Stomach (tissue), 8 donors: ENCODE measurements at regions not wholly inside any gene's neighbourhood (a gene's known extent, or its start where the extent isn't known, plus 50 kb on each side); places are given as distances from the start of the nearest gene placed in this dataset.

Source experiments
- DNase-seq, 2 donors: peaks; one replicate each; pipeline versions ENCODE4 v3.0.0 to v3.0.0-alpha.2; 2013 to 2019
- H3K27ac ChIP-seq, 5 donors: fragments of 200-600 bp in 4 of 5; sonication (generic) in 4 of 5; one replicate each; pipeline ENCODE4 v1.5.1; 2013 to 2019; ENCODE audit warnings: mild to moderate bottlenecking in 1 of 5, moderate library complexity in 1 of 5
- H3K27me3 ChIP-seq, 3 donors: fragments of 200-600 bp; sonication (generic); one replicate each; pipeline ENCODE4 v1.5.1; 2017 to 2019; ENCODE audit warnings: mixed run types in 1 of 3
- H3K36me3 ChIP-seq, 4 donors: fragments of 200-600 bp; sonication (generic); 1 replicate in 3 of 4; 2 replicates in 1 of 4; pipeline ENCODE4 v1.5.1; 2016 to 2019
- H3K4me1 ChIP-seq, 4 donors: fragments of 200-600 bp; sonication (generic); one replicate each; pipeline ENCODE4 v1.5.1; 2016 to 2019
- H3K4me3 ChIP-seq, 4 donors: fragments of 200-600 bp; sonication (generic) in 3 of 4; one replicate each; pipeline ENCODE4 v1.5.1; 2016 to 2019; ENCODE audit warnings: mild to moderate bottlenecking in 1 of 4
- H3K9me3 ChIP-seq, 4 donors: fragments of 200-600 bp; sonication (generic); one replicate each; pipeline ENCODE4 v1.5.1; 2016 to 2019
- EP300 ChIP-seq: sonication (generic); formaldehyde crosslinking; IDR thresholded peaks from one replicate; pipeline ENCODE4 v1.6.1; 2017; ENCODE audit warnings: antibody characterized with exemption
- POLR2A ChIP-seq, 4 donors: fragments of 450-650 bp; IDR thresholded peaks; one replicate each; pipeline ENCODE4 v1.6.1; 2016; ENCODE audit warnings: antibody characterized with exemption in 4 of 4, control low read depth in 2 of 4, mild to moderate bottlenecking in 1 of 4, moderate library complexity in 1 of 4
- POLR2AphosphoS5 ChIP-seq, 3 donors: sonication (generic); formaldehyde crosslinking; IDR thresholded peaks; one replicate each; pipeline ENCODE4 v1.6.1; 2016; ENCODE audit warnings: antibody characterized with exemption in 3 of 3
- WGBS, 5 donors: extraction: QIAGEN DNeasy Blood & Tissue Kit in 3 of 5; methylation state at CpG; one replicate each; pipeline versions ENCODE4 v1.1.5 to v1.1.7; 2013 to 2018; 5-methylcytosine and 5-hydroxymethylcytosine counted together
- intact Hi-C: fragments of 100-400 bp; cut with DNase I; formaldehyde crosslinking; loops from one replicate; pipeline ENCODE4 v1.15.1; 2023; ENCODE audit warnings: low total_unique reads
- TF ChIP-seq, protein P1 (sequence below), 7 experiments: fragments of 450-650 bp in 4 of 7; fragments of 200-600 bp in 3 of 7; sonication (generic) in 3 of 7; IDR thresholded peaks; one replicate each; pipeline ENCODE4 v1.5.1; 2016 to 2019; ENCODE audit warnings: antibody characterized with exemption in 7 of 7, control low read depth in 2 of 7, mild to moderate bottlenecking in 1 of 7
- donor health status: healthy with polysubstance abuse.
- donor health status: Bipolar disorder and iron deficiency.
- donor health status: healthy.

DNA sequence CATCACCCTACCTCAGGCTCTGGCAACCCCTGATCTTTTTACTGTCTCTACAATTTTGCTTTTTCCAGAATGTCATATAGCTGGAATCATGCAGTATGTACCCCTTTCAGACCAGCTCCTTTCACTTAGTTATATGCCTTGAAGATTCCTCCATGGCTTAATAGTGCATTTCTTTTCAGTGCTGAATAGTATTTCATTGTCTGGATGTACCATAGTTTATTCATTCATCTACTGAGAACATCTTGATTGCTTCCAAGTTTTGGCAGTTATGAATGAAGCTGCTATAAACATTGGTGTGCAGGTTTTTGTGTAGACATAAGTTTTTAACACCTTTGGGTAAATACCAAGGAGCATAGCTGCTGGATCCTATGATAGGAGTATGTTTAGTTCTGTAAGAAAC is 50.8 kb upstream of the ANP32A start:
- peaks cover 0 to 10% (median 0%) of the 10 kb centered on the region in 3 donors for H3K27me3 ChIP-seq
- H3K36me3 ChIP-seq = no peaks in the 10 kb centered on the region
- TF ChIP-seq EP300 = no peak
- TF ChIP-seq POLR2A (IDR thresholded peaks at IDR 0.05) = no peak
- no peak for TF ChIP-seq POLR2AphosphoS5 (IDR thresholded peaks at IDR 0.05)
- TF ChIP-seq, protein P1, sequence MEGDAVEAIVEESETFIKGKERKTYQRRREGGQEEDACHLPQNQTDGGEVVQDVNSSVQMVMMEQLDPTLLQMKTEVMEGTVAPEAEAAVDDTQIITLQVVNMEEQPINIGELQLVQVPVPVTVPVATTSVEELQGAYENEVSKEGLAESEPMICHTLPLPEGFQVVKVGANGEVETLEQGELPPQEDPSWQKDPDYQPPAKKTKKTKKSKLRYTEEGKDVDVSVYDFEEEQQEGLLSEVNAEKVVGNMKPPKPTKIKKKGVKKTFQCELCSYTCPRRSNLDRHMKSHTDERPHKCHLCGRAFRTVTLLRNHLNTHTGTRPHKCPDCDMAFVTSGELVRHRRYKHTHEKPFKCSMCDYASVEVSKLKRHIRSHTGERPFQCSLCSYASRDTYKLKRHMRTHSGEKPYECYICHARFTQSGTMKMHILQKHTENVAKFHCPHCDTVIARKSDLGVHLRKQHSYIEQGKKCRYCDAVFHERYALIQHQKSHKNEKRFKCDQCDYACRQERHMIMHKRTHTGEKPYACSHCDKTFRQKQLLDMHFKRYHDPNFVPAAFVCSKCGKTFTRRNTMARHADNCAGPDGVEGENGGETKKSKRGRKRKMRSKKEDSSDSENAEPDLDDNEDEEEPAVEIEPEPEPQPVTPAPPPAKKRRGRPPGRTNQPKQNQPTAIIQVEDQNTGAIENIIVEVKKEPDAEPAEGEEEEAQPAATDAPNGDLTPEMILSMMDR (IDR thresholded peaks at IDR 0.05) = no peak
- H3K4me1 ChIP-seq = peaks cover 0 to 12% (median 7%) of the 10 kb centered on the region in 4 donors
- no peak overlapping the region for H3K27ac ChIP-seq
- no peak for DNase-seq
- H3K4me3 ChIP-seq = no peak overlapping the region
- intact Hi-C loops = no loop called here
- H3K9me3 ChIP-seq = no peaks in the 10 kb centered on the region

DNA sequence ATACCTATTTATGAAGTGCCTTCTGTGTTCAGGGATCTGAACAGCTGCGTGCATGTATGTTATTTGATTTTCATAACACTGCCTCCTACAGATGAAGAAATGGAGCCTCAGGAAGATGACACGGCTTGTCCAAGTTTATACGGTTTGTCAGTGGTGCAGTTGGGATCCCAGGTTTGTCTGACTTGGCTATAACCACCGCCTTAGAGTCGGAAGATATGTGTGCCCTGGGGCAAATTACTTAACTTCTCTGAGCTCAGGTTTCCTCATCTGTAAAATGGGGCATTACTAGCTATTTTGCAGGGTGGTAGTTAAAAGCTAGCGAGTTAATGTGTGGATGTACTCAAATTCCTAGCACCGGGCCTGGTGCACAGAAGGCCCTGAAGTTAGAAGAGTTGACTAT is 54.1 kb upstream of the ANP32A start:
- TF ChIP-seq POLR2AphosphoS5 (IDR thresholded peaks at IDR 0.05) (no peak), EP300 (no peak), POLR2A (IDR thresholded peaks at IDR 0.05) (no peak)
- TF ChIP-seq, protein P1 (IDR thresholded peaks at IDR 0.05) = no peak
- Histone ChIP-seq H3K27me3 (peaks cover 0 to 10% (median 0%) of the 10 kb centered on the region in 3 donors), H3K4me3 (no peak overlapping the region), H3K36me3 (no peaks in the 10 kb centered on the region), H3K9me3 (no peaks in the 10 kb centered on the region), H3K4me1 (peaks cover 0 to 12% (median 7%) of the 10 kb centered on the region in 4 donors), H3K27ac (no peak overlapping the region)
- no peak for DNase-seq
- WGBS, 5 donors = 84 to 94% (median 91%) methylated on average over 7 of the region's 7 CpGs
- intact Hi-C loops = loop anchor here (5.0 kb wide), 3 partner anchors 92 to 317 kb away; no protein-coding TSS in a partner anchor

DNA sequence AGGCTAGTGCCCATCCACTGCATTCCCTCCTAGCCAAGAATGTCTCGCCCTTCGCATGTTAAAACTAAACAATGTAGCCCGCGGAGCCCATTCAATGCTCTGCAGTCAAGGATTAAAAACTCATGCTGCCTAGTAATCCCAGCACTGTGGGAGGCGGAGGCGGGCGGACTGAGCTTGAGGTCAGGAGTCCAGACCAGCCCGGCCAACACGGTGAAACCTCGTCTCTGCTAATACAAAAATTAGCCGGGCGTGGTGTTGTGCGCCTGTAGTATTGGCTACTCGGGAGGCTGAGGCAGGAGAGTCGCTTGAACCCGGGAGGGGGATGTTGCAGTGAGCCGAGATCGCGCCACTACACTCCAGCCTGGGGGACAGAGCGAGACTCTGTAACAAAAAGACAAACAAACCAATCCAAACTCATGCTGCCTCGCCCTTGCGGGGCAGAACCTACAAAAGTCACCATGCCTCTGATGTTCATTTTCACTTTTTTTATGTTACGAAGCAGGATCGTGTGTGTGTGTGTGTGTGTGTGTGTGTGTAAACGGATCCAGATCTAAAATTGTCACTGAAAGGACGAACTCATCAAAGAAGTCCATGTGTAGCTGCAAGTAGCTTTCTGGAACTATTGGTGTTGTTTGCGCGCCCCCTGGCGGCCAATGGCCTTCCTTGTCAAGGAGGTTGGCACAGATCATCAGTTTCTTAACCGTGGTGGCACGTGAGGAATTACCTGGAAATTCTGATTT is 54.8 kb upstream of the SPESP1 start:
- Histone ChIP-seq H3K9me3 (no peaks in the 10 kb centered on the region), H3K36me3 (no peaks in the 10 kb centered on the region), H3K4me1 (peaks cover 0 to 12% (median 7%) of the 10 kb centered on the region in 4 donors), H3K4me3 (peak overlapping the region; percentile 31 to 40 (median 37)), H3K27me3 (peaks cover 0 to 10% (median 0%) of the 10 kb centered on the region in 3 donors), H3K27ac (no peak overlapping the region)
- peak; percentile 95 to 96 for DNase-seq
- TF ChIP-seq POLR2A (IDR thresholded peaks at IDR 0.05) = peak in 1 of 4 donors; percentile 9
- peak in 1 of 3 donors; percentile 38 for TF ChIP-seq POLR2AphosphoS5 (IDR thresholded peaks at IDR 0.05)
- TF ChIP-seq, protein P1 (IDR thresholded peaks at IDR 0.05) = peak in 6 of 7 experiments; percentile 79 to 96 (median 86)
- no peak for TF ChIP-seq EP300
- WGBS, 5 donors = 5 to 10% (median 10%) methylated on average over 31 of the region's 31 CpGs
- intact Hi-C loops = loop anchor here (5.0 kb wide), 3 partner anchors 93 to 318 kb away; no protein-coding TSS in a partner anchor

DNA sequence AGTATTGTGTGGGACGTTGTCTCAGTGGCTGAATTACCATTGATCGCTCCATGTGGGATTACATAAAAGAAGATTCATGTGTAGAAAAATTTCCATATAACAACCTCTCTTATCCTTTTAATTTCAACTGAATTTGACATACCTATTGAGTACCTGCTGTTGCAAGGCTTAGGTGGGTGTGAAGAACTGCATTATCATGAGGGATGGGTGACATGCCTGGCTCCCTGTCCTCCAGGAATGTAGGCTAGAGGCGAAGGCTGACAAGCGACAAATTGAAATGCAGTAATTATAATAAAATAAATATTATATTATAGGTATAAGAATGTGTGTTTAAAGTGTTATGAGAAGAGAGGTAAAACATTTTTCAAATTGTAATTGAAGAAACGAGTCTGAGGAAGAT is 52.7 kb upstream of the SPESP1 start:
- 80 to 86% (median 83%) methylated on average over 5 of the region's 5 CpGs for WGBS, 5 donors

More for the DNA sequence above, 52.7 kb upstream of the SPESP1 start:
- peaks cover 0 to 12% (median 7%) of the 10 kb centered on the region in 4 donors for H3K4me1 ChIP-seq
- peaks cover 0 to 6% (median 0%) of the 10 kb centered on the region in 3 donors for H3K27me3 ChIP-seq
- no peaks in the 10 kb centered on the region for H3K36me3 ChIP-seq
- TF ChIP-seq EP300 = no peak
- no peak for TF ChIP-seq POLR2A (IDR thresholded peaks at IDR 0.05)
- no peak for TF ChIP-seq POLR2AphosphoS5 (IDR thresholded peaks at IDR 0.05)
- TF ChIP-seq, protein P1 (IDR thresholded peaks at IDR 0.05) = no peak
- no peak for DNase-seq
- no peak overlapping the region for H3K27ac ChIP-seq
- no peaks in the 10 kb centered on the region for H3K9me3 ChIP-seq
- H3K4me3 ChIP-seq = no peak overlapping the region
- intact Hi-C loops = loop anchor here (5.0 kb wide), 3 partner anchors 95 to 320 kb away; no protein-coding TSS in a partner anchor
